ENCODE measurements at regions not wholly inside any gene's neighbourhood (a gene's known extent, or its start where the extent isn't known, plus 50 kb on each side); places are given as distances from the start of the nearest gene placed in this dataset.

DNA sequence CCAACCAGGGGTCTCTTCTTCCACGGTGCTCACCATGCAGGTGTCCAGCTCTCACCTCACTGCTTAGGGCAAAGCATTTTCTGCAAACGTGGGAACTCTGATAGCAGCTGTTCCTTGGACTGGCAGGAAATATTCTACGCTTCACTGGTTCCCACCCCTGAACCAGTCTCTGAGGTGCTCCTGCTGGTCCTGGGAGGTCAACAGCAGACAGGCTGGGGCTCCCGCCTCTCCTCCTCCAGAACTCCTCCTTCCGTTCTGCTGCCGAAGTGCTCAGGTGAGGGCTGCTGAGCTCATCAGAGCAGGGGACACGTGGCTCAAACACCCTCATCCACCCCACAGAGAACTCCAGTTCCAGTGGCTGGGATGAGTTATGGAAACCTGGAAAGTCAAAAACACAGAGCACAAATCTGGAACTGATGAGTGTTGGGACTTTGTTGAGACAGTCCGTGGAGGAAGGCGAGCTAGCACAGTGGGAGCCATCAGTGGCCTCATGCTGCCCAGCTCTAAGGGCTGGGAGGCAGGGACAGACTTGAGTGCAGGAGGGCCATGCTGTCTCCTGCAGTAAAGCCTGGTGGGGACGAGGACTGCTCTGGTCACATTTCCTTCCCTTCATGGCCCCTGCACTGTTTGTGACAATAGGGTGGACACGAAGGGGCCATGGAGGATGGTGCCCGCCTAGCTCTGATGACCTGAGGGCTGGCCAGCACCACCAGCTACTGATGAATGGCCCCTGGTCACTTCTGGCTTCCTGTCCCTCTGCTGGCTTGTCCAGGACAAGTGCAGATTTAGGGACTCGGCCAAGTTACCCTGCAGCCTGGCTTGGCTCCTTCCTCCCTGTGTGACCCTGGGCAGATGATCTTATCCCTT lies 137.8 kb downstream of the KLF13 start:
- TF ChIP-seq, protein P1, sequence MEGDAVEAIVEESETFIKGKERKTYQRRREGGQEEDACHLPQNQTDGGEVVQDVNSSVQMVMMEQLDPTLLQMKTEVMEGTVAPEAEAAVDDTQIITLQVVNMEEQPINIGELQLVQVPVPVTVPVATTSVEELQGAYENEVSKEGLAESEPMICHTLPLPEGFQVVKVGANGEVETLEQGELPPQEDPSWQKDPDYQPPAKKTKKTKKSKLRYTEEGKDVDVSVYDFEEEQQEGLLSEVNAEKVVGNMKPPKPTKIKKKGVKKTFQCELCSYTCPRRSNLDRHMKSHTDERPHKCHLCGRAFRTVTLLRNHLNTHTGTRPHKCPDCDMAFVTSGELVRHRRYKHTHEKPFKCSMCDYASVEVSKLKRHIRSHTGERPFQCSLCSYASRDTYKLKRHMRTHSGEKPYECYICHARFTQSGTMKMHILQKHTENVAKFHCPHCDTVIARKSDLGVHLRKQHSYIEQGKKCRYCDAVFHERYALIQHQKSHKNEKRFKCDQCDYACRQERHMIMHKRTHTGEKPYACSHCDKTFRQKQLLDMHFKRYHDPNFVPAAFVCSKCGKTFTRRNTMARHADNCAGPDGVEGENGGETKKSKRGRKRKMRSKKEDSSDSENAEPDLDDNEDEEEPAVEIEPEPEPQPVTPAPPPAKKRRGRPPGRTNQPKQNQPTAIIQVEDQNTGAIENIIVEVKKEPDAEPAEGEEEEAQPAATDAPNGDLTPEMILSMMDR (IDR thresholded peaks at IDR 0.05) = no peak
- no peak for TF ChIP-seq RNF2 (IDR thresholded peaks at IDR 0.05; ENCODE audit: borderline replicate concordance, low read depth)
- no peak for TF ChIP-seq FOSL2 (IDR thresholded peaks at IDR 0.05)
- TF ChIP-seq FOSL2 (CRISPR knock-in tag; IDR thresholded peaks at IDR 0.05) = no peak
- no peak for TF ChIP-seq POLR2A (IDR thresholded peaks at IDR 0.05; ENCODE audit: low read length)
- TF ChIP-seq, protein P2, sequence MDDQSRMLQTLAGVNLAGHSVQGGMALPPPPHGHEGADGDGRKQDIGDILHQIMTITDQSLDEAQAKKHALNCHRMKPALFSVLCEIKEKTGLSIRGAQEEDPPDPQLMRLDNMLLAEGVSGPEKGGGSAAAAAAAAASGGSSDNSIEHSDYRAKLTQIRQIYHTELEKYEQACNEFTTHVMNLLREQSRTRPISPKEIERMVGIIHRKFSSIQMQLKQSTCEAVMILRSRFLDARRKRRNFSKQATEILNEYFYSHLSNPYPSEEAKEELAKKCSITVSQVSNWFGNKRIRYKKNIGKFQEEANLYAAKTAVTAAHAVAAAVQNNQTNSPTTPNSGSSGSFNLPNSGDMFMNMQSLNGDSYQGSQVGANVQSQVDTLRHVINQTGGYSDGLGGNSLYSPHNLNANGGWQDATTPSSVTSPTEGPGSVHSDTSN (IDR thresholded peaks at IDR 0.05) = no peak
- TF ChIP-seq ZC3H11A (IDR thresholded peaks at IDR 0.05) = no peak
- no peak for TF ChIP-seq NPAS2 (CRISPR knock-in tag; IDR thresholded peaks at IDR 0.05; ENCODE audit: borderline replicate concordance)
- TF ChIP-seq, protein P3, sequence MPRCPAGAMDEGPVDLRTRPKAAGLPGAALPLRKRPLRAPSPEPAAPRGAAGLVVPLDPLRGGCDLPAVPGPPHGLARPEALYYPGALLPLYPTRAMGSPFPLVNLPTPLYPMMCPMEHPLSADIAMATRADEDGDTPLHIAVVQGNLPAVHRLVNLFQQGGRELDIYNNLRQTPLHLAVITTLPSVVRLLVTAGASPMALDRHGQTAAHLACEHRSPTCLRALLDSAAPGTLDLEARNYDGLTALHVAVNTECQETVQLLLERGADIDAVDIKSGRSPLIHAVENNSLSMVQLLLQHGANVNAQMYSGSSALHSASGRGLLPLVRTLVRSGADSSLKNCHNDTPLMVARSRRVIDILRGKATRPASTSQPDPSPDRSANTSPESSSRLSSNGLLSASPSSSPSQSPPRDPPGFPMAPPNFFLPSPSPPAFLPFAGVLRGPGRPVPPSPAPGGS (IDR thresholded peaks at IDR 0.05) = no peak
- TF ChIP-seq, protein P4, sequence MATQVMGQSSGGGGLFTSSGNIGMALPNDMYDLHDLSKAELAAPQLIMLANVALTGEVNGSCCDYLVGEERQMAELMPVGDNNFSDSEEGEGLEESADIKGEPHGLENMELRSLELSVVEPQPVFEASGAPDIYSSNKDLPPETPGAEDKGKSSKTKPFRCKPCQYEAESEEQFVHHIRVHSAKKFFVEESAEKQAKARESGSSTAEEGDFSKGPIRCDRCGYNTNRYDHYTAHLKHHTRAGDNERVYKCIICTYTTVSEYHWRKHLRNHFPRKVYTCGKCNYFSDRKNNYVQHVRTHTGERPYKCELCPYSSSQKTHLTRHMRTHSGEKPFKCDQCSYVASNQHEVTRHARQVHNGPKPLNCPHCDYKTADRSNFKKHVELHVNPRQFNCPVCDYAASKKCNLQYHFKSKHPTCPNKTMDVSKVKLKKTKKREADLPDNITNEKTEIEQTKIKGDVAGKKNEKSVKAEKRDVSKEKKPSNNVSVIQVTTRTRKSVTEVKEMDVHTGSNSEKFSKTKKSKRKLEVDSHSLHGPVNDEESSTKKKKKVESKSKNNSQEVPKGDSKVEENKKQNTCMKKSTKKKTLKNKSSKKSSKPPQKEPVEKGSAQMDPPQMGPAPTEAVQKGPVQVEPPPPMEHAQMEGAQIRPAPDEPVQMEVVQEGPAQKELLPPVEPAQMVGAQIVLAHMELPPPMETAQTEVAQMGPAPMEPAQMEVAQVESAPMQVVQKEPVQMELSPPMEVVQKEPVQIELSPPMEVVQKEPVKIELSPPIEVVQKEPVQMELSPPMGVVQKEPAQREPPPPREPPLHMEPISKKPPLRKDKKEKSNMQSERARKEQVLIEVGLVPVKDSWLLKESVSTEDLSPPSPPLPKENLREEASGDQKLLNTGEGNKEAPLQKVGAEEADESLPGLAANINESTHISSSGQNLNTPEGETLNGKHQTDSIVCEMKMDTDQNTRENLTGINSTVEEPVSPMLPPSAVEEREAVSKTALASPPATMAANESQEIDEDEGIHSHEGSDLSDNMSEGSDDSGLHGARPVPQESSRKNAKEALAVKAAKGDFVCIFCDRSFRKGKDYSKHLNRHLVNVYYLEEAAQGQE (IDR thresholded peaks at IDR 0.05) = no peak

All from A549 (cell line).